ENCODE measurements at regions not wholly inside any gene's neighbourhood (a gene's known extent, or its start where the extent isn't known, plus 50 kb on each side); places are given as distances from the start of the nearest gene placed in this dataset.

DNA sequence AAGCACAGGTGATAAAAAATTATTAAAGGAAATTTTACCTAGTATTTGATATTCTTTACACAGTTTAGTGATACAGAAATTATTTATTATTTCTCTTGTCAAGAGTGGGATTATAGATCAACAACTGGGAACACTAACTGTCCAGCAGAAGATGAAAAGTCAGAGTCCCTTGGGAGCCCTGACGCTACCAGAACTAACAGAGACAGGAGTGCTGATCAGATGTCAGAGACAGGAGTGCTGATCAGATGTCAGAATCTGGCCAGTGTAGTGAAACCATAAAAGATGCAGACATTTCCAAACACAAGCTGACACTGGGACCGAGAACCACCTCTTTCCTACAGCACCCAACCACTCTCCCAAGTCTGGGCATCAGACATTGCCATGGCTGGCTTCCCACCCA, 828.2 kb downstream of the TNS3 start:
- TF ChIP-seq, protein P1, sequence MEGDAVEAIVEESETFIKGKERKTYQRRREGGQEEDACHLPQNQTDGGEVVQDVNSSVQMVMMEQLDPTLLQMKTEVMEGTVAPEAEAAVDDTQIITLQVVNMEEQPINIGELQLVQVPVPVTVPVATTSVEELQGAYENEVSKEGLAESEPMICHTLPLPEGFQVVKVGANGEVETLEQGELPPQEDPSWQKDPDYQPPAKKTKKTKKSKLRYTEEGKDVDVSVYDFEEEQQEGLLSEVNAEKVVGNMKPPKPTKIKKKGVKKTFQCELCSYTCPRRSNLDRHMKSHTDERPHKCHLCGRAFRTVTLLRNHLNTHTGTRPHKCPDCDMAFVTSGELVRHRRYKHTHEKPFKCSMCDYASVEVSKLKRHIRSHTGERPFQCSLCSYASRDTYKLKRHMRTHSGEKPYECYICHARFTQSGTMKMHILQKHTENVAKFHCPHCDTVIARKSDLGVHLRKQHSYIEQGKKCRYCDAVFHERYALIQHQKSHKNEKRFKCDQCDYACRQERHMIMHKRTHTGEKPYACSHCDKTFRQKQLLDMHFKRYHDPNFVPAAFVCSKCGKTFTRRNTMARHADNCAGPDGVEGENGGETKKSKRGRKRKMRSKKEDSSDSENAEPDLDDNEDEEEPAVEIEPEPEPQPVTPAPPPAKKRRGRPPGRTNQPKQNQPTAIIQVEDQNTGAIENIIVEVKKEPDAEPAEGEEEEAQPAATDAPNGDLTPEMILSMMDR (conservative IDR thresholded peaks at IDR 0.05; ENCODE audit: low read length), result no peak
- no peak for TF ChIP-seq EZH2phosphoT487 (IDR thresholded peaks at IDR 0.05; ENCODE audit: borderline replicate concordance, low read depth, low read length)
